ENCODE measurements at regions not wholly inside any gene's neighbourhood (a gene's known extent, or its start where the extent isn't known, plus 50 kb on each side); places are given as distances from the start of the nearest gene placed in this dataset.

DNA sequence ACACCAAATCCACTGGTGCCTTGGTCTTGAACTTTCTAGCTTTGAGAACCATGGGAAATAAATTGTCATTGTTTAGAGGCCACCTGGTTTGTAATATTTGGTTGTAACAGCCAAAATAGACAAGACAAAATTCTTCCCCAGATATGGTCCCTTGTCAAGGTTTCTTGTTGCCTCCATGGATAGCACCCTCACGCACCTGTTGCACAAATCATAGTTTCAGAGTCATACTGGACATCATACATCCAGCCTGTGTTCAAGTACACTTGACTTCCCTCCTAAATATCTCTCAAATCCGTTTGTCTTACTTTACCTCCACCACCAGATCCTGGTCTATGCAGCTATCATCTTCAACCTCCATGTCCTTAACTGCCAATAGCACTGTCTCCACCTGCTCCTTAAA, 256.7 kb upstream of the IGFBP3 start:
- no peak for TF ChIP-seq CTCF (conservative IDR thresholded peaks at IDR 0.05; ENCODE audit: low read length)
- TF ChIP-seq EZH2phosphoT487 (IDR thresholded peaks at IDR 0.05; ENCODE audit: borderline replicate concordance): no peak
